GM18508 (cell line): ENCODE measurements at regions not wholly inside any gene's neighbourhood (a gene's known extent, or its start where the extent isn't known, plus 50 kb on each side); places are given as distances from the start of the nearest gene placed in this dataset.
"Not testable (repeated sequence)": the region's sequence is repeated elsewhere in the genome, so short reads cannot be mapped to it uniquely, and the experiment has no call there.

Experiments
- ATAC-seq: cut with Tn5 transposase; IDR thresholded peaks from one replicate; pipeline ENCODE4 v1.9.1; 2021; ENCODE audit warnings: moderate number of reproducible peaks; ENCODE audit not compliant: insufficient read depth, unreplicated experiment

GRCh38 chr3:68676136-68676535, 256.2 kb downstream of the TAFA4 start:
- ATAC-seq, result no peak

- no peak for ATAC-seq
These were observed 265.0 kb downstream of the TAFA4 start for GRCh38 chr3:68667346-68667745.

DNA sequence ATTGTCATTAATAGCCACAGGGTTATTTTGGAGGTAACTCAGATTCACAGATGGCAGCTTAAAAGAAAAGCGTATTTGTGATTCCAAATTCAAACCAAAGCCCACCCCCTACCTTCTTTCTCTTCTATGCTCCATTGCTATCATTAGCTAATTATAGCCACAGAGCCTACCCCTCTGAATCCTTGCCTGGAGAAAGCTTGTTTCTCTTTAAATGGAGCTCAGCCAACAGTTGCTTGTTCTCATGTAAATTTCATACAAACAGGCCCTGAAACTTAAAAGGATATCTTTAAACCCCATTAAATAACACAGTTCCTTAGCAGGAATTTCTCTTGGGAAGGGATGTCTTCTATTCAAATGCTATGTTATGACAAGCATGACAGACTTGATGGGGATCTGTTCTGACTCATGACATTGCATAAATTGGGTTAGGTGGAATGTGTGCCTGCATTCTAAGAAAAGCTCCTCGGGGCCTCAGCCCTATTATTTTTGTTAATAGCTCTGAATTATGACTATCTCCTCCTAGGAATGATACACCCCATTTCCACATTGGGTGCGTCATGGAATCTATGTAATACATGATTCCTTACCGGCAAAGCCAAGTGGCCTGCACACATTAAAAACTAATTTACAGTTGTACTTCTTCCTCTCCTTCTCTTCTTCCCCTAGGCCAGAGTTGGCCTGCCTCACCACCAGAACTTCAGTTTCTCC, 265.8 kb downstream of the TAFA4 start:
- no peak for ATAC-seq

- no peak for ATAC-seq
These were observed 268.1 kb downstream of the TAFA4 start for GRCh38 chr3:68664276-68664675.

DNA sequence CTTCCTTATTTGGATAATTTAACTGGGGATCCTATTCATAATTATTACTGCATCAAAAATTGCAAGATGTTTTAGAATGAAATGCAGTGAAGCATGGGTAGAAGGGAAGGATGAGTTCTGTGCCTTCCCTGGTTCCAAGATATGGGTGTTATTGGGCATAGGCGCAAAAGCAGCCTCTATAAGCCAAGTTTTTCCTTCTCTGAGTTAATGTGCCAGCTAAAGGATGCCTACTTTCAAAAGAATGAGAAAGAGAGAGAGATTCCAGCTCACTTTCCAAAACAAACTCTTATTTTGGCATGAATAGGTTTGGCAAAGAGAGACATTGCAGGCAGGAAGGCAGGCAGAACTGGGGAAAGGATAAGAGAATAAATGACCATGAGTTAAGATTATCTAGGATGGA, 270.2 kb downstream of the TAFA4 start:
- ATAC-seq, result no peak

DNA sequence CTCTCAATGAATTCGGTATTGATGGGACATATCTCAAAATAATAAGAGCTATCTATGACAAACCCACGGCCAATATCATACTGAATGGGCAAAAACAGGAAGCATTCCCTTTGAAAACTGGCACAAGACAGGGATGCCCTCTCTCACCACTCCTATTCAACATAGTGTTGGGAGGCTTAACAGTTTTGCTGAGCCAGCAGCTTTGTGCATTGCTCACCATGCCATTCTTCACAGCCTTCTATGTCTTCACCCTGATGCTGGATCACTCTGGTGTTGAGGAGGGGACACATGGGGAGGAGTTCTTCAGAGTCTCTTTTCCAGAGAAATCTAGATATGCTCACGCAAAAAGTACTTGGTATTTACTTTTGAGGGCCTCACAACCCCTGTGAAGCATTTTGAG, 281.7 kb downstream of the TAFA4 start:
- not testable (repeated sequence) for ATAC-seq

DNA sequence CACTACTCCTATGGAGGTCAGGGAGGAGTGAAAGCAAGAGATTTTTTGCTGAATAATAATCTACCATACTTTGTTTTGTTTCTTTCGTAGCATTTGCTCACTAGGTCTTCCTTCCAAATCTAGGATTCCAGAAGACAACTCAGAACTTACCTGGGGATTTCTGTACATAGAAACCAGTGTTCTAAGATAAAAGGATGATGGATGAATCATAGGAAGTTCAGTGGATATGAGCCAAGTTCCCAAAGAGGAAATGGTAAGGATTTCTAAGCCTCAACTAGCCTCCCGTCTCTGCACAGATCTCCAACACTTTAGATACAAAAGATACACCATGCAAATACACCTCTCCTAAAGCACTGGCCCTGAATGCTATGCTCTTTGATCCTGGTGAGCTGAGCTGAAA, 283.9 kb downstream of the TAFA4 start:
- no peak for ATAC-seq

GRCh38 chr3:68631850-68632545, 300.3 kb downstream of the TAFA4 start:
- no peak for ATAC-seq

- ATAC-seq, result no peak
These were observed 312.1 kb downstream of the TAFA4 start for GRCh38 chr3:68620211-68620610.

- ATAC-seq, result no peak
These were observed 318.3 kb downstream of the TAFA4 start for GRCh38 chr3:68614087-68614486.

DNA sequence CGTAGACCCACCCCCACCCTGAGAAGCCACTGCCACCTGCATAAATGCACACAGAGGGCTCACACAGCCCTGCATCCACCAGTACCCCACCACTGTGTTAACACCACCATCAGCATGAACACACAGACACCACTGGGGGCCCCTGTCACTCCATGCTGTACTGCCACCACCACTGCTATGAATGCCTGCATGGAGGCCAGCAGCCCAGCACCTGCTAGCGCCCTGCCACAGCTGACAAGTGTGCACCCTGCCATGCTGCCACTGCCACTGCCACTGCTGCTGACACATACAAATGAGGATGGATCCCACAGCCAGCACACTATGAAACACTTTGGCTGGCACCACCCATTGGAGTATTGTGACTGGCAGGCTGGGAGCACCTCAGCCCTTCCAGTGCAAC, 361.0 kb downstream of the TAFA4 start:
- no peak for ATAC-seq

DNA sequence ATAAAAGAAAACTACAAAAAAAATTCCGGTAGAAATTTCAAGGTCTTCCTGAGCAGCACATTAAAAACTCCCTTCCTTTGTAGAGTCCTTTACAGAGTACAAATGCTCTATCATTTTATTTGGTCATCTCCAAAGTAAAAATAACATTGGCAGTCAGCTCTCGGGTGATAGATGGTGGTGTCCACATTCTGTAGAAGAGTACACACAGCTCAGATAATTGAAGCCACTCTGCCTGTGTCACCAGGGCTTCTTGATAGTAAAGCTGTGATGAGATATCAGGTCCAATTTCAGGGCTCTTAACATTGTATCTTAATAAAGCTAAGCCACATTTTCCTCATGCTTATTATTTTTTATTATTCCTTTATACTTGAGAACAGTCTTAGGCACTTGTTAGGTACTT, 371.6 kb downstream of the TAFA4 start:
- no peak for ATAC-seq

- no peak for ATAC-seq
These were observed 396.6 kb downstream of the TAFA4 start for GRCh38 chr3:68535782-68536181.

- ATAC-seq, result no peak
These were observed 409.0 kb downstream of the TAFA4 start for GRCh38 chr3:68523330-68523729.

DNA sequence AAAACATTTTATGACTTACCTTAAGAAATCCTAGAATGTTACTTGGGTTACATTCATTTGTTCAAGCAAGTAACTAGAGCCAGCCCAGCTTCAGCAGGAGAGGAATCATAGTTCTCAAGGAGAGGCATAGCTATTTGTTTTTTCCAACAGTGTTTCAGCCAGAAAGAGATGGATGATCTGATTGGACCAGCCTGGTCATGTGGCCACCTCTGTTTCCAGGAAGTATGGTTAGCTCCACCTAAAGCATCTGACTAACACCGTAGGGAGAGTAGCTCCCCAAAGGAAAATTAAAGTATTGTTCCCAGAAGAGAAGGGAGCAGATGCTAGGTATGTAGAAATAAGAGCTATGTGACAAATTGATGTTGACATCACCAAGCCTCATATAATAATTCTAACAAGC, 417.1 kb downstream of the TAFA4 start:
- ATAC-seq, result no peak

DNA sequence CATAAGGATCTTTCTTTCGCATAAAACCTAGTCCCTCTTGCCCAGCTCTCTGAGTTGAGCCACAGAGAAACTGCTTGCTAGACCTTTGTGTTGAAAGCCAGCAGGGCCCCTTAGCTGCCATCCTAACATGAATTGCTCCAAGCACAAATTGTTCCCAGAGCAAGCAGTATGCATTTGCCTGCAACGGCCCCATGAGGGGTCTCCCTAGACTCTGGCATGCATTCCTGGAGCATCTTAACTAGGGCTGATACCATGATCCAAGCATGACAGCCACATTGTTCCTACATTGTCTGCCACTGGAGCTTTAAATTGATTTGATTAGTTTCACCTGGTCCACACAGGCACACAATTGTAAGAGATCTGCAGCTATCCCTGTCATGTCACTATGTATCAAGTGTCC, 428.1 kb downstream of the TAFA4 start:
- no peak for ATAC-seq

DNA sequence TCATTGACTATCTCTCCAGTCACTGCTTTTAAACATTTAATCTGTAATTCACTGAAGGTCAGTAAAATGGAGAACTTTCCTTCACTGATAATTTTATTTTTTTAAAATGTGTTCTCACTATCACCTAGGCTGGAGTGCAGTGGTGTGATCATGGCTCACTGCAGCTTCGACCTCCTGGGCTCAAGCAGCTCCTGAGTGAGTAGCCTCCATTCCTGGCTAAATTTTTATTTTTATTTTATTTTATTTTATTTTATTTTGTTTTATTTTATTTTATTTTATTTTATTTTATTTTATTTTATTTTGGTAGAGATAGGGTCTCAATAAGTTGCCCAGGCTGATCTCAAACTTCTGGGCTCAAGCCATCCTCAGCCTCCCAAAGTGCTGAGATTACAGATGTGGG, 446.5 kb downstream of the TAFA4 start:
- not testable (repeated sequence) for ATAC-seq

GRCh38 chr3:68485051-68485450, 447.3 kb downstream of the TAFA4 start:
- no peak for ATAC-seq

DNA sequence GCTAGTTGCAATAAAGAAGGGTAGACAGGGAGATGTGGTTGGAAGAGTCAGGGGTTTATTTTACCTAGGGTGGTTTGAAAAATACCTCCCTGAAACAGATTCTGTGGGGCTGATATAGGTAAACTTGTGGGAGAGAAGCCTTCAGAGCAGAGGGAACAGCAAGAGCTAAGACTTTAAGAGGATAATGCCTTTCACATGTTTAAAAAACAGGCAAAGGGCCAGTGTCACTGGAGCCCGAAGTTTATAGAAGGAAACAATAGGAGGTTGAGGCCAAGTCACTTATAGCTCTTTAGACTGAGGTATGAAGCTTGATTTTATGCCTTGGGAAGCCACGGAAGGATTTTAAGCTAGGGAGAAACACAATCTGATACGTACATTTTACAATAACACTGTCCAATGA, 448.7 kb downstream of the TAFA4 start:
- no peak for ATAC-seq

DNA sequence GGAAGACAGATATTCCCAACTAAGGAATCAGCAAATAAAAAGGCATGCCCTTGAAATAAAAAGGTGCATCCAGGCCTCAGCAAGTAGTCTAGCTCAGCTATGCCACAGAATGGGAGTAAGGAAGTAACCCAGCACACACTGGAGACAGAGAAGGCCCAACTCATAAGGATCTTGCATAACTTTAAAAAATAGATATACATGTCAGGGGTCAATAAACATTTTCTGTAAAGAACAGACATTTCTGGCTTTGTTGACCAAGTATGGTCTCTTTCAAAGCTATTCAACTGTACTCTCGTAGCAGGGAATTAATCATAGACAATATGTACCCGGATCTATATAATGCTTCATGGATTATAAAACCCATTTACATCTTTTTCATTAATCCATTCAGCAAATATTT, 449.3 kb downstream of the TAFA4 start:
- no peak for ATAC-seq

GRCh38 chr3:68482565-68482964, 449.8 kb downstream of the TAFA4 start:
- ATAC-seq, result no peak

DNA sequence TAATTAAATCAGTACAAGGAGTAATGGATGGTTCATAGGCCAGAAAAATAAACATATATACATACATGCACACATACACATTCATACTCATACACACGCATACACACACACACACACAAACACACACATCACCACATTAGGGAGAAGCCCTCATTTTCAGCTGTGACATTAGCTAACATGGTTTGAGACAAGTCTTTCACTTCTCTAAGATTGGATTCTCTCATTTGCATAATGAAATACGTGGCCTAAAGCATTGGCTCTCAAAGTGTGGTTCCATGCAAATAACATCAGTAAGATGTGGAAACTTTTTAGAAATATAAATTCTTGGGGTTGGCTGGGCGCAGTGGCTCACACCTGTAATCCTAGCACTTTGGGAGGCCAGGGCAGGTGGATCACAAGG, 452.6 kb downstream of the TAFA4 start:
- no peak for ATAC-seq
